RCC 7860 (cell line): ENCODE measurements at regions not wholly inside any gene's neighbourhood (a gene's known extent, or its start where the extent isn't known, plus 50 kb on each side); places are given as distances from the start of the nearest gene placed in this dataset.
"Not testable (repeated sequence)": the region's sequence is repeated elsewhere in the genome, so short reads cannot be mapped to it uniquely, and the experiment has no call there.

Source experiments
- DNase-seq: peaks from one replicate; pipeline ENCODE4 v3.0.0-alpha.2; 2015; ENCODE audit warnings: low spot score
- FAIRE-seq: peaks from 2 replicates; lab custom pipeline; 2012; peaks lifted over from hg19 to GRCh38; lab: Jason Lieb, UNC

- DNase-seq (no peak), FAIRE-seq (no peak)
Measured at GRCh38 chr11:92588393-92588792, 363.8 kb downstream of the FAT3 start.

GRCh38 chr11:92589512-92589911, 364.9 kb downstream of the FAT3 start:
- DNase-seq: no peak
- FAIRE-seq: no peak

- DNase-seq (no peak), FAIRE-seq (no peak)
Measured at GRCh38 chr11:92591521-92591920, 366.9 kb downstream of the FAT3 start.

GRCh38 chr11:92594251-92594650, 369.6 kb downstream of the FAT3 start:
- DNase-seq (no peak), FAIRE-seq (no peak)

- DNase-seq (no peak), FAIRE-seq (no peak)
Measured at GRCh38 chr11:92595052-92595451, 370.4 kb downstream of the FAT3 start.

GRCh38 chr11:92596596-92597317, 372.1 kb downstream of the FAT3 start:
- FAIRE-seq: no peak
- DNase-seq: peak; percentile 29

GRCh38 chr11:92601048-92601447, 368.4 kb upstream of the MTNR1B start:
- DNase-seq: no peak
- FAIRE-seq: no peak

GRCh38 chr11:92605667-92606066, 363.8 kb upstream of the MTNR1B start:
- no peak for FAIRE-seq

GRCh38 chr11:92607969-92608722, 361.3 kb upstream of the MTNR1B start:
- DNase-seq (no peak), FAIRE-seq (no peak)

More at GRCh38 chr11:92605667-92606066, 363.8 kb upstream of the MTNR1B start:
- no peak for DNase-seq

GRCh38 chr11:92611157-92611556, 358.3 kb upstream of the MTNR1B start:
- FAIRE-seq (no peak), DNase-seq (no peak)

- FAIRE-seq, DNase-seq: not testable (repeated sequence)
Measured at GRCh38 chr11:92618020-92618419, 351.4 kb upstream of the MTNR1B start.

GRCh38 chr11:92623055-92623454, 346.4 kb upstream of the MTNR1B start:
- no peak for FAIRE-seq
- DNase-seq: no peak

GRCh38 chr11:92625894-92626293, 343.6 kb upstream of the MTNR1B start:
- FAIRE-seq (no peak), DNase-seq (no peak)

- FAIRE-seq (no peak), DNase-seq (no peak)
Measured at GRCh38 chr11:92626624-92627023, 342.8 kb upstream of the MTNR1B start.

GRCh38 chr11:92627615-92628256, 341.7 kb upstream of the MTNR1B start:
- no peak for FAIRE-seq

GRCh38 chr11:92628401-92629292, 340.8 kb upstream of the MTNR1B start:
- DNase-seq (no peak), FAIRE-seq (no peak)

More at GRCh38 chr11:92627615-92628256, 341.7 kb upstream of the MTNR1B start:
- no peak for DNase-seq

- no peak for DNase-seq
- FAIRE-seq: no peak
Measured at GRCh38 chr11:92632495-92632894, 337.0 kb upstream of the MTNR1B start.

- FAIRE-seq (no peak), DNase-seq (no peak)
Measured at GRCh38 chr11:92633820-92634219, 335.6 kb upstream of the MTNR1B start.

- no peak for FAIRE-seq
Measured at GRCh38 chr11:92636543-92637188, 332.8 kb upstream of the MTNR1B start.

GRCh38 chr11:92638678-92639077, 330.8 kb upstream of the MTNR1B start:
- FAIRE-seq (no peak), DNase-seq (peak; percentile 47)

More at GRCh38 chr11:92636543-92637188, 332.8 kb upstream of the MTNR1B start:
- no peak for DNase-seq
